IMR-90 (cell line): ENCODE measurements at regions not wholly inside any gene's neighbourhood (a gene's known extent, or its start where the extent isn't known, plus 50 kb on each side); places are given as distances from the start of the nearest gene placed in this dataset.
A peak's percentile ranks its signal among the peaks of the same experiment; 100 is the strongest.

Experiments used
- ATAC-seq: fragments of 200-7000 bp; cut with Tn5 transposase; 2 replicates; pipeline ENCODE4 v1.9.1; 2020; ENCODE audit warnings: low read depth, mild to moderate bottlenecking, moderate library complexity
- BruUV-seq: library from RNA; stranded (reverse); fragments of 400-500 nt; replicated peaks from 2 replicates; lab custom pipeline; 2021; lab: Mats Ljungman, UMichigan
- CTCF ChIA-PET: fragments of 300-600 bp; formaldehyde crosslinking; extraction: SDS; loops from one replicate; lab custom pipeline; 2021; ENCODE audit warnings: antibody characterized with exemption; lab: Yijun Ruan, JAX
- POLR2A ChIA-PET: fragments of 300-600 bp; sonication (Branson Sonifier 250); formaldehyde crosslinking; loops from one replicate; lab custom pipeline; 2022; ENCODE audit warnings: antibody characterized with exemption; ENCODE audit not compliant: unreplicated experiment; lab: Charles Lee
- DNase-seq: peaks from one replicate; pipeline ENCODE4 v3.0.0; 2013
- H2AFZ ChIP-seq: replicated peaks from 2 replicates; pipeline ENCODE3; 2013; ENCODE audit warnings: low read length, mild to moderate bottlenecking; ENCODE audit not compliant: poor library complexity
- H2AK5ac ChIP-seq: 2 replicates; pipeline ENCODE4 v1.6.1; 2013; ENCODE audit warnings: low read depth, low read length, inconsistent platforms
- H2AK9ac ChIP-seq: replicated peaks from 2 replicates; pipeline ENCODE3; 2013; ENCODE audit warnings: mild to moderate bottlenecking, low read depth, low read length, moderate library complexity; ENCODE audit not compliant: poor library complexity
- H2BK120ac ChIP-seq: 2 replicates; pipeline ENCODE4 v1.6.1; 2013; ENCODE audit warnings: low read depth, low read length, inconsistent platforms
- H2BK15ac ChIP-seq: 3 replicates; pipeline ENCODE4 v1.6.1; 2013; ENCODE audit warnings: low read depth, low read length, inconsistent platforms
- H2BK20ac ChIP-seq: 2 replicates; pipeline ENCODE4 v1.6.1; 2013; ENCODE audit warnings: low read depth, mild to moderate bottlenecking, inconsistent platforms, low read length, moderate library complexity
- H2BK5ac ChIP-seq: 2 replicates; pipeline ENCODE4 v1.6.1; 2013; ENCODE audit warnings: mild to moderate bottlenecking, low read depth, low read length, inconsistent platforms; ENCODE audit not compliant: poor library complexity, severe bottlenecking
- H3K14ac ChIP-seq: replicated peaks from 2 replicates; pipeline ENCODE4 v1.6.1; 2013; ENCODE audit warnings: low read depth, low read length, inconsistent platforms
- H3K18ac ChIP-seq: 2 replicates; pipeline ENCODE4 v1.6.1; 2013; ENCODE audit warnings: low read depth, low read length, control low read depth
- H3K23ac ChIP-seq: 2 replicates; pipeline ENCODE4 v1.6.1; 2013; ENCODE audit warnings: low read depth, low read length, inconsistent platforms
- H3K27ac ChIP-seq: 2 replicates; pipeline ENCODE4 v1.5.1; 2013; ENCODE audit warnings: mild to moderate bottlenecking, control low read depth, low read length; ENCODE audit not compliant: insufficient read depth
- H3K27me3 ChIP-seq: 2 replicates; pipeline ENCODE4 v1.6.1; 2013; ENCODE audit warnings: low read length; ENCODE audit not compliant: control insufficient read depth, insufficient read depth
- H3K36me3 ChIP-seq: 2 replicates; pipeline ENCODE4 v1.6.1; 2013; ENCODE audit warnings: low read length, mixed read lengths; ENCODE audit not compliant: control insufficient read depth, insufficient read depth
- H3K4ac ChIP-seq: 2 replicates; pipeline ENCODE4 v1.6.1; 2013; ENCODE audit warnings: low read depth, low read length, inconsistent platforms
- H3K4me1 ChIP-seq: 2 replicates; pipeline ENCODE4 v1.6.1; 2013; ENCODE audit warnings: low read length, mixed read lengths; ENCODE audit not compliant: control insufficient read depth, insufficient read depth
- H3K4me2 ChIP-seq: 2 replicates; pipeline ENCODE4 v1.6.1; 2013; ENCODE audit warnings: low read depth, mild to moderate bottlenecking, control low read depth, low read length, moderate library complexity
- H3K4me3 ChIP-seq: 2 replicates; pipeline ENCODE4 v1.5.1; 2013; ENCODE audit warnings: low read depth, mild to moderate bottlenecking, control low read depth, low read length, moderate library complexity; ENCODE audit not compliant: insufficient read depth
- H3K56ac ChIP-seq: 2 replicates; pipeline ENCODE4 v1.6.1; 2013; ENCODE audit warnings: low read length, inconsistent platforms; ENCODE audit not compliant: insufficient read depth; ENCODE audit errors: extremely low read depth
- H3K79me1 ChIP-seq, 2 experiments: 2 replicates each; pipeline ENCODE4 v1.6.1; 2013; ENCODE audit warnings: low read length in 2 of 2, inconsistent platforms in 1 of 2, low read depth in 1 of 2
- H3K9ac ChIP-seq: 2 replicates; pipeline ENCODE4 v1.6.1; 2013; ENCODE audit warnings: low read depth, low read length, control low read depth
- H3K9me1 ChIP-seq: 2 replicates; pipeline ENCODE4 v1.6.1; 2013; ENCODE audit warnings: low read length, inconsistent platforms; ENCODE audit not compliant: insufficient read depth
- H3K9me3 ChIP-seq: 2 replicates; pipeline ENCODE4 v1.6.1; 2013; ENCODE audit warnings: low read length; ENCODE audit not compliant: control insufficient read depth, insufficient read depth
- H4K20me1 ChIP-seq: 2 replicates; pipeline ENCODE4 v1.6.1; 2013; ENCODE audit warnings: low read length, inconsistent platforms; ENCODE audit not compliant: insufficient read depth
- H4K5ac ChIP-seq: 2 replicates; pipeline ENCODE4 v1.6.1; 2013; ENCODE audit warnings: mild to moderate bottlenecking, low read depth, low read length, control low read depth
- H4K8ac ChIP-seq, 2 experiments: 2 replicates each; pipeline ENCODE4 v1.6.1; 2013; ENCODE audit warnings: low read depth in 2 of 2, low read length in 2 of 2, control low read depth in 1 of 2, inconsistent platforms in 1 of 2
- H4K91ac ChIP-seq: 2 replicates; pipeline ENCODE4 v1.6.1; 2013; ENCODE audit warnings: low read depth, low read length, inconsistent platforms; ENCODE audit not compliant: insufficient read depth
- SMC3 ChIP-seq: fragments of 150-350 bp; IDR thresholded peaks from 2 replicates; pipeline ENCODE4 v1.6.1; 2016; ENCODE audit warnings: low read depth, mild to moderate bottlenecking, antibody characterized with exemption, low read length, moderate library complexity
- WGBS, 2 experiments: methylation state at CpG; one replicate each; pipeline versions ENCODE4 v1.1.5 to v1.1.7; 2013; ENCODE audit warnings: missing lambda C conversion rate in 2 of 2; ENCODE audit not compliant: insufficient read length in 1 of 2; ENCODE audit errors: extremely low coverage in 2 of 2; 5-methylcytosine and 5-hydroxymethylcytosine counted together
- dilution Hi-C: fragments of 300-500 bp; cut with HindIII; formaldehyde crosslinking; loops from one replicate; pipeline ENCODE4 v1.14.3; 2018; ENCODE audit warnings: low sequenced_read_pairs; ENCODE audit not compliant: unreplicated experiment
- in situ Hi-C: fragments of 300-500 bp; cut with MboI; formaldehyde crosslinking; loops from 3 replicates; pipeline ENCODE4 v1.14.3; 2019; ENCODE audit warnings: low sequenced_read_pairs, inconsistent platforms, mixed read lengths
- intact Hi-C: fragments of 100-400 bp; cut with micrococcal nuclease; formaldehyde crosslinking; loops from 2 replicates; pipeline ENCODE4 v1.10.0; 2022

DNA sequence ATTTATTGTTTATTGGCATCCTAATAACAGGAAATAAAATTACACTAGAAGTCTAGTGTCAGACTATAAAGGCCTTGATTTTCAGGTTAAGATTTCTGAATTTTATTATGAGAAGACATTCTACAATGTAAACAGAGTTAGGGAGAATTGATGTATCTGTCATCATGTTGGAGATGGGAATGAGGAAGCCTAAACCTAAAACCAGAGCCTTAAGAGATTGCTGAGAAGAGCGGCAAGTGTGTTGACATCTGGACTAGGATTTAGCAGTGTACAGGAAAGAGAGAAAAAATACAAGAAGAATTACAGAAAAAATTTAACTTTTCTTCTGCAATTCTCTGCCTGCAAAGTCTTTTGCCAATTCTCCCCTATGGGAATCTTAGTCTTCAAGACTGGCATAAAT lies 525.5 kb downstream of the NR2F1-AS1 start:
- intact Hi-C loops = loop anchor here (5.0 to 10.0 kb wide), 2 partner anchors 137 to 371 kb away; no protein-coding TSS in a partner anchor
- Histone ChIP-seq H3K4me3 (no peak overlapping the region), H2BK120ac (peak overlapping the region; percentile 56; the same call in 1 of the 2 replicates), H3K23ac (no peak overlapping the region), H2AK5ac (no peak overlapping the region), H4K5ac (peak overlapping the region; percentile 63; the same call in 1 of the 2 replicates), H2BK15ac (peak overlapping the region; percentile 25; the same call in 1 of the 3 replicates), H4K20me1 (no peaks in the 10 kb centered on the region), H3K56ac (no peak overlapping the region), H3K9ac (no peak overlapping the region), H3K9me3 (no peaks in the 10 kb centered on the region), H2AK9ac (no peak overlapping the region), H3K27ac (no peak overlapping the region), H3K4ac (peak overlapping the region; percentile 50; the same call in 1 of the 2 replicates), H3K9me1 (no peaks in the 10 kb centered on the region), H3K14ac (no peak overlapping the region), H3K36me3 (no peaks in the 10 kb centered on the region), H3K4me2 (no peak overlapping the region), H3K79me1 (no peaks in the 10 kb centered on the region), H4K8ac (peak overlapping the region; percentile 17 to 30; a peak in 2 of 4 replicates), H3K27me3 (no peaks in the 10 kb centered on the region), H2BK20ac (no peak overlapping the region; the same call in 1 of the 2 replicates), H4K91ac (0 out of 2 replicates have a peak overlapping the region, but pooled peaks have one; percentile 26), H3K18ac (peak overlapping the region; percentile 95; the same call in 1 of the 2 replicates), H2BK5ac (no peak overlapping the region), H3K4me1 (peaks cover 7% of the 10 kb centered on the region), H2AFZ (no peak overlapping the region)
- WGBS, 2 experiments = no CpG with 5 or more reads among the region's 1 CpG
- no TSS peak for BruUV-seq
- ChIA-PET CTCF (no interaction called here), POLR2A (no interaction called here)
- dilution Hi-C loops = no loop called here
- in situ Hi-C loops = no loop called here
- ATAC-seq (no peak), DNase-seq (peak; percentile 15)
- TF ChIP-seq SMC3 = no peak
